Activated naive CD4-positive, alpha-beta T cell treated with anti-CD3 and anti-CD28 coated beads, Interleukin-2, amount 10 ng/mL, durations not matched to agents 7 days and 5 days (primary cell): ENCODE measurements at regions not wholly inside any gene's neighbourhood (a gene's known extent, or its start where the extent isn't known, plus 50 kb on each side); places are given as distances from the start of the nearest gene placed in this dataset.

Experiments used
- CTCF ChIA-PET: fragments of 350-600 bp; sonication (Branson Sonifier 250); formaldehyde crosslinking; loops from one replicate; lab custom pipeline; 2021; ENCODE audit warnings: antibody characterized with exemption; lab: Charles Lee
- DNase-seq: peaks from one replicate; pipeline ENCODE4 v3.0.0-alpha.2; 2020
- H3K27ac Mint-ChIP-seq: one replicate; pipeline ENCODE4 v1.8.0; 2021; ENCODE audit warnings: mild to moderate bottlenecking, moderate library complexity, mixed read lengths
- H3K27me3 Mint-ChIP-seq: one replicate; pipeline ENCODE4 v1.8.0; 2021; ENCODE audit warnings: mild to moderate bottlenecking, mixed read lengths
- H3K36me3 Mint-ChIP-seq: one replicate; pipeline ENCODE4 v1.8.0; 2021; ENCODE audit warnings: mixed read lengths
- H3K4me1 Mint-ChIP-seq: one replicate; pipeline ENCODE4 v1.8.0; 2021; ENCODE audit warnings: mixed read lengths
- H3K4me3 Mint-ChIP-seq: one replicate; pipeline ENCODE4 v1.8.0; 2021; ENCODE audit warnings: mild to moderate bottlenecking, moderate library complexity, mixed read lengths
- H3K9me3 Mint-ChIP-seq: one replicate; pipeline ENCODE4 v1.8.0; 2021; ENCODE audit warnings: mixed read lengths

GRCh38 chr13:59360108-59360507, 803.6 kb downstream of the DIAPH3 start:
- Mint-ChIP-seq H3K9me3 (no peaks in the 10 kb centered on the region), H3K36me3 (no peaks in the 10 kb centered on the region), H3K27me3 (no peaks in the 10 kb centered on the region), H3K4me3 (no peak overlapping the region), H3K27ac (no peak overlapping the region), H3K4me1 (no peaks in the 10 kb centered on the region)
- DNase-seq: no peak
- CTCF ChIA-PET: no interaction called here

GRCh38 chr13:59360916-59361315, 802.8 kb downstream of the DIAPH3 start:
- H3K27me3 Mint-ChIP-seq: no peaks in the 10 kb centered on the region
- no peak overlapping the region for H3K27ac Mint-ChIP-seq
- no peaks in the 10 kb centered on the region for H3K36me3 Mint-ChIP-seq
- no peaks in the 10 kb centered on the region for H3K4me1 Mint-ChIP-seq
- DNase-seq: no peak
- H3K4me3 Mint-ChIP-seq: no peak overlapping the region
- CTCF ChIA-PET: no interaction called here
- no peaks in the 10 kb centered on the region for H3K9me3 Mint-ChIP-seq

- Mint-ChIP-seq H3K36me3 (no peaks in the 10 kb centered on the region), H3K9me3 (no peaks in the 10 kb centered on the region), H3K4me3 (no peak overlapping the region), H3K27ac (no peak overlapping the region), H3K27me3 (no peaks in the 10 kb centered on the region), H3K4me1 (no peaks in the 10 kb centered on the region)
- CTCF ChIA-PET: interaction anchor here (0.6 kb wide), 1 partner anchor 36 kb away, joined by 3 read pairs; no protein-coding TSS in a partner anchor
- no peak for DNase-seq
Measured at GRCh38 chr13:59363313-59363712, 800.4 kb downstream of the DIAPH3 start.

- CTCF ChIA-PET: no interaction called here
- no peak for DNase-seq
- Mint-ChIP-seq H3K27ac (no peak overlapping the region), H3K4me1 (no peaks in the 10 kb centered on the region), H3K36me3 (no peaks in the 10 kb centered on the region), H3K27me3 (peaks cover 4% of the 10 kb centered on the region), H3K4me3 (no peak overlapping the region), H3K9me3 (no peaks in the 10 kb centered on the region)
Measured at GRCh38 chr13:59363947-59364346, 799.8 kb downstream of the DIAPH3 start.

- H3K27me3 Mint-ChIP-seq: peaks cover 4% of the 10 kb centered on the region
- H3K27ac Mint-ChIP-seq: no peak overlapping the region
- H3K4me3 Mint-ChIP-seq: no peak overlapping the region
Measured at GRCh38 chr13:59364641-59365085, 799.1 kb downstream of the DIAPH3 start.

GRCh38 chr13:59367467-59367866, 796.3 kb downstream of the DIAPH3 start:
- Mint-ChIP-seq H3K27ac (no peak overlapping the region), H3K9me3 (no peaks in the 10 kb centered on the region), H3K36me3 (no peaks in the 10 kb centered on the region), H3K4me3 (no peak overlapping the region), H3K4me1 (no peaks in the 10 kb centered on the region), H3K27me3 (peaks cover 4% of the 10 kb centered on the region)
- DNase-seq: no peak
- CTCF ChIA-PET: no interaction called here

More at GRCh38 chr13:59364641-59365085, 799.1 kb downstream of the DIAPH3 start:
- Mint-ChIP-seq H3K9me3 (no peaks in the 10 kb centered on the region), H3K36me3 (no peaks in the 10 kb centered on the region), H3K4me1 (no peaks in the 10 kb centered on the region)
- CTCF ChIA-PET: no interaction called here
- DNase-seq: no peak

- H3K27ac Mint-ChIP-seq: no peak overlapping the region
Measured at GRCh38 chr13:59367904-59368303, 795.8 kb downstream of the DIAPH3 start.

GRCh38 chr13:59368693-59369092, 795.0 kb downstream of the DIAPH3 start:
- no peak overlapping the region for H3K4me3 Mint-ChIP-seq
- H3K27me3 Mint-ChIP-seq: peaks cover 4% of the 10 kb centered on the region
- CTCF ChIA-PET: no interaction called here
- no peaks in the 10 kb centered on the region for H3K9me3 Mint-ChIP-seq
- H3K4me1 Mint-ChIP-seq: no peaks in the 10 kb centered on the region
- no peak for DNase-seq
- H3K27ac Mint-ChIP-seq: no peak overlapping the region
- no peaks in the 10 kb centered on the region for H3K36me3 Mint-ChIP-seq

More at GRCh38 chr13:59367904-59368303, 795.8 kb downstream of the DIAPH3 start:
- CTCF ChIA-PET: no interaction called here
- no peaks in the 10 kb centered on the region for H3K36me3 Mint-ChIP-seq
- H3K27me3 Mint-ChIP-seq: peaks cover 4% of the 10 kb centered on the region
- H3K4me3 Mint-ChIP-seq: no peak overlapping the region
- H3K4me1 Mint-ChIP-seq: no peaks in the 10 kb centered on the region
- H3K9me3 Mint-ChIP-seq: no peaks in the 10 kb centered on the region
- no peak for DNase-seq

GRCh38 chr13:59371229-59371628, 792.5 kb downstream of the DIAPH3 start:
- Mint-ChIP-seq H3K27me3 (peaks cover 4% of the 10 kb centered on the region), H3K9me3 (no peaks in the 10 kb centered on the region), H3K4me1 (no peaks in the 10 kb centered on the region), H3K27ac (no peak overlapping the region), H3K4me3 (no peak overlapping the region), H3K36me3 (no peaks in the 10 kb centered on the region)
- CTCF ChIA-PET: no interaction called here
- no peak for DNase-seq

- DNase-seq: no peak
- H3K4me3 Mint-ChIP-seq: no peak overlapping the region
- H3K36me3 Mint-ChIP-seq: no peaks in the 10 kb centered on the region
- CTCF ChIA-PET: interaction anchor here (0.7 kb wide), 1 partner anchor 18 kb away, joined by 3 read pairs; no protein-coding TSS in a partner anchor
- peaks cover 7% of the 10 kb centered on the region for H3K27me3 Mint-ChIP-seq
- no peaks in the 10 kb centered on the region for H3K4me1 Mint-ChIP-seq
- H3K9me3 Mint-ChIP-seq: no peaks in the 10 kb centered on the region
- H3K27ac Mint-ChIP-seq: no peak overlapping the region
Measured at GRCh38 chr13:59373341-59373740, 790.4 kb downstream of the DIAPH3 start.

- CTCF ChIA-PET: no interaction called here
- H3K4me3 Mint-ChIP-seq: no peak overlapping the region
- no peaks in the 10 kb centered on the region for H3K4me1 Mint-ChIP-seq
- H3K9me3 Mint-ChIP-seq: no peaks in the 10 kb centered on the region
- no peak overlapping the region for H3K27ac Mint-ChIP-seq
- peaks cover 3% of the 10 kb centered on the region for H3K27me3 Mint-ChIP-seq
- H3K36me3 Mint-ChIP-seq: no peaks in the 10 kb centered on the region
- DNase-seq: no peak
Measured at GRCh38 chr13:59374691-59375090, 789.0 kb downstream of the DIAPH3 start.

GRCh38 chr13:59384154-59384553, 779.6 kb downstream of the DIAPH3 start:
- no peak for DNase-seq
- Mint-ChIP-seq H3K4me1 (no peaks in the 10 kb centered on the region), H3K4me3 (no peak overlapping the region), H3K36me3 (no peaks in the 10 kb centered on the region), H3K27me3 (peaks cover 13% of the 10 kb centered on the region), H3K9me3 (peaks cover 2% of the 10 kb centered on the region), H3K27ac (no peak overlapping the region)
- CTCF ChIA-PET: no interaction called here

GRCh38 chr13:59391696-59392095, 772.0 kb downstream of the DIAPH3 start:
- H3K36me3 Mint-ChIP-seq: no peaks in the 10 kb centered on the region
- H3K4me3 Mint-ChIP-seq: no peak overlapping the region
- CTCF ChIA-PET: interaction anchor here (0.7 to 3.5 kb wide), 15 partner anchors 10 to 1040 kb away, joined by 3 to 14 read pairs (median 4); no protein-coding TSS in a partner anchor
- no peak overlapping the region for H3K27ac Mint-ChIP-seq
- DNase-seq: peak; percentile 73
- no peaks in the 10 kb centered on the region for H3K4me1 Mint-ChIP-seq
- H3K9me3 Mint-ChIP-seq: no peaks in the 10 kb centered on the region
- peaks cover 18% of the 10 kb centered on the region for H3K27me3 Mint-ChIP-seq

GRCh38 chr13:59392328-59392727, 771.4 kb downstream of the DIAPH3 start:
- Mint-ChIP-seq H3K4me3 (no peak overlapping the region), H3K27me3 (peaks cover 15% of the 10 kb centered on the region), H3K36me3 (no peaks in the 10 kb centered on the region), H3K4me1 (no peaks in the 10 kb centered on the region), H3K9me3 (no peaks in the 10 kb centered on the region), H3K27ac (no peak overlapping the region)
- no peak for DNase-seq
- CTCF ChIA-PET: interaction anchor here (0.7 to 3.5 kb wide), 13 partner anchors 9 to 936 kb away, joined by 3 to 14 read pairs (median 4); no protein-coding TSS in a partner anchor

GRCh38 chr13:59394496-59394895, 769.2 kb downstream of the DIAPH3 start:
- Mint-ChIP-seq H3K4me1 (no peaks in the 10 kb centered on the region), H3K4me3 (no peak overlapping the region), H3K36me3 (no peaks in the 10 kb centered on the region), H3K27ac (no peak overlapping the region), H3K9me3 (no peaks in the 10 kb centered on the region), H3K27me3 (peaks cover 13% of the 10 kb centered on the region)
- CTCF ChIA-PET: no interaction called here
- DNase-seq: no peak
